ENCODE measurements at regions not wholly inside any gene's neighbourhood (a gene's known extent, or its start where the extent isn't known, plus 50 kb on each side); places are given as distances from the start of the nearest gene placed in this dataset.

DNA sequence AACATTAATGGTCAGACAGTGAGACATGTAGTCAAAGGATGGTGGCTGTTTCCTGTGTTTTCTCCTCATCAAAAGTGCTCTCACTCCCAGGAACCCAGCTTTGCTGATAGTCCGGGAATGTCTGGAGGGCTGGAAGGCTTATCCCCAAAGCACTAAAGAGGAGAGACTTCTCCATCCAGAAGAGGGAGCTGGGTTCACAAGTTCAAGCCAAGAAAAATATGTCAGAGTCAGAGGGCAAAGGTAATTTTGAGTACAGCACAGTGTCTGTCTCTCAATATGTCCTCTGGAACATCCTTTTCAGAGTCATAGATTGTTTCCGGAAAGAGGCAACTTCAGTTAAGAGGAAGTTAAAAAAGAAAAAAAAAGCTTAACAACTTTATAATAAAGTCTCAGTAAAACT, 281.5 kb upstream of the PHYHIPL start:
- no peak for TF ChIP-seq CTCF (IDR thresholded peaks at IDR 0.05)
- no peak for TF ChIP-seq EZH2 (IDR thresholded peaks at IDR 0.05; ENCODE audit: borderline replicate concordance, insufficient read depth, low read depth, low read length, poor library complexity, severe bottlenecking)
- Histone ChIP-seq H3K9me3 (ENCODE audit: control extremely low read depth in 1 of 3, control insufficient read depth in 2 of 3, insufficient read depth in 1 of 3, low read length in 2 of 3) (no peaks in the 10 kb centered on the region), H4K20me1 (ENCODE audit: control insufficient read depth, insufficient read depth, low read length, poor library complexity, severe bottlenecking) (no peaks in the 10 kb centered on the region), H3K27me3 (replicated peaks in 1 of 4; ENCODE audit: control extremely low read depth in 1 of 4, control insufficient read depth in 3 of 4, insufficient read depth in 4 of 4, low read length in 3 of 4) (no peaks in the 10 kb centered on the region), H3K9ac (ENCODE audit: low read length) (no peak overlapping the region), H3K4me1 (ENCODE audit: control insufficient read depth in 2 of 2, insufficient read depth in 2 of 2, low read length in 2 of 2) (no peaks in the 10 kb centered on the region), H3K27ac (ENCODE audit: low read length in 2 of 2) (no peak overlapping the region), H3K79me2 (ENCODE audit: control insufficient read depth, insufficient read depth, low read length) (no peaks in the 10 kb centered on the region), H3K4me2 (replicated peaks; ENCODE audit: low read depth, low read length, poor library complexity, severe bottlenecking) (no peak overlapping the region), H3K4me3 (ENCODE audit: control extremely low read depth in 1 of 5, extremely low read depth in 1 of 5, insufficient read depth in 1 of 5, low read depth in 2 of 5, low read length in 4 of 5) (no peak overlapping the region), H2AFZ (ENCODE audit: insufficient read depth, low read depth, low read length, poor library complexity, severe bottlenecking) (no peak overlapping the region), H3K36me3 (replicated peaks in 1 of 2; ENCODE audit: control extremely low read depth in 1 of 2, control insufficient read depth in 1 of 2, extremely low read depth in 1 of 2, insufficient read depth in 2 of 2, low read length in 1 of 2) (no peaks in the 10 kb centered on the region)
- no peaks in the 10 kb centered on the region for H3K27me3 Mint-ChIP-seq
- intact Hi-C loops (cut with micrococcal nuclease): no loop called here
- H3K9me3 Mint-ChIP-seq (ENCODE audit: insufficient read depth): no peaks in the 10 kb centered on the region
- H3K4me1 Mint-ChIP-seq: no peaks in the 10 kb centered on the region
- ChIA-PET CTCF (no interaction called here), POLR2A (no interaction called here)
- no peak overlapping the region for H3K4me3 Mint-ChIP-seq
- no peak overlapping the region for H3K27ac Mint-ChIP-seq
- WGBS (ENCODE audit: insufficient coverage): 83% methylated on average over 1 of the region's 2 CpGs
- no peak for ATAC-seq (ENCODE audit: low read depth)
- DNase-seq: no peak

DNA sequence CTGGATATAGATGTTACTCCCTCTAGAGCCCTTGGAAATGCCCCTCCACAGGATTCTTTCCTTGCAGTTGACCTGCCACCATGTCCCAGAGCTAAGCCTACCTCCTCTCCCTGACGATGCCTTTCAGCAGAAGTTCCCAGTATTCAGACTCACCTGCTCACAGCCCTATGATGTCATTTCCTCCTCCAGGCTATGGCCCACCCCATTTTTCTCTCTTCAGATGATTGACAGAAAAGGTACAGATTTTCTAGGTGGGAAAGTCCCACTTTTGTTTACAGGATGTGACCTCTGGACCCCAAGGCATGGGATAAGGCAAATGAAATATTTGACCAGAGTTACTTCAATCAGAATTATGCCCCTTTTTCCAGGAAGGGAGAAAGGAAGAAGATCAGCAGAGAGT, 280.2 kb upstream of the PHYHIPL start:
- no peak overlapping the region for H3K27ac Mint-ChIP-seq
- no peak overlapping the region for H3K4me3 ChIP-seq (ENCODE audit: control extremely low read depth in 1 of 5, extremely low read depth in 1 of 5, insufficient read depth in 1 of 5, low read depth in 2 of 5, low read length in 4 of 5)
- H3K4me1 Mint-ChIP-seq: no peaks in the 10 kb centered on the region
- WGBS (ENCODE audit: insufficient coverage): no CpG with 5 or more reads among the region's 1 CpG
- DNase-seq: no peak
- no peaks in the 10 kb centered on the region for H4K20me1 ChIP-seq (ENCODE audit: control insufficient read depth, insufficient read depth, low read length, poor library complexity, severe bottlenecking)
- intact Hi-C loops (cut with micrococcal nuclease): no loop called here
- TF ChIP-seq EZH2 (IDR thresholded peaks at IDR 0.05; ENCODE audit: borderline replicate concordance, insufficient read depth, low read depth, low read length, poor library complexity, severe bottlenecking) (no peak), CTCF (IDR thresholded peaks at IDR 0.05) (no peak)
- H2AFZ ChIP-seq (ENCODE audit: insufficient read depth, low read depth, low read length, poor library complexity, severe bottlenecking): no peak overlapping the region
- no peak overlapping the region for H3K9ac ChIP-seq (ENCODE audit: low read length)
- no peaks in the 10 kb centered on the region for H3K9me3 ChIP-seq (ENCODE audit: control extremely low read depth in 1 of 3, control insufficient read depth in 2 of 3, insufficient read depth in 1 of 3, low read length in 2 of 3)
- H3K36me3 ChIP-seq (replicated peaks in 1 of 2; ENCODE audit: control extremely low read depth in 1 of 2, control insufficient read depth in 1 of 2, extremely low read depth in 1 of 2, insufficient read depth in 2 of 2, low read length in 1 of 2): no peaks in the 10 kb centered on the region
- CTCF ChIA-PET: no interaction called here
- no peaks in the 10 kb centered on the region for H3K4me1 ChIP-seq (ENCODE audit: control insufficient read depth in 2 of 2, insufficient read depth in 2 of 2, low read length in 2 of 2)
- POLR2A ChIA-PET: no interaction called here
- no peaks in the 10 kb centered on the region for H3K9me3 Mint-ChIP-seq (ENCODE audit: insufficient read depth)
- H3K79me2 ChIP-seq (ENCODE audit: control insufficient read depth, insufficient read depth, low read length): no peaks in the 10 kb centered on the region
- no peak overlapping the region for H3K27ac ChIP-seq (ENCODE audit: low read length in 2 of 2)
- H3K27me3 Mint-ChIP-seq: no peaks in the 10 kb centered on the region
- no peaks in the 10 kb centered on the region for H3K27me3 ChIP-seq (replicated peaks in 1 of 4; ENCODE audit: control extremely low read depth in 1 of 4, control insufficient read depth in 3 of 4, insufficient read depth in 4 of 4, low read length in 3 of 4)
- ATAC-seq (ENCODE audit: low read depth): no peak
- H3K4me3 Mint-ChIP-seq: no peak overlapping the region
- H3K4me2 ChIP-seq (replicated peaks; ENCODE audit: low read depth, low read length, poor library complexity, severe bottlenecking): no peak overlapping the region

All from B cell (primary cell).